HCT116 (cell line): ENCODE measurements at regions not wholly inside any gene's neighbourhood (a gene's known extent, or its start where the extent isn't known, plus 50 kb on each side); places are given as distances from the start of the nearest gene placed in this dataset.

ENCODE experiments used
- CTCF ChIP-seq, 3 experiments: fragments of 200-600 bp in 1 of 3; sonication (generic) in 1 of 3; IDR thresholded peaks in 2 of 3; conservative IDR thresholded peaks in 1 of 3; 2 replicates each; pipeline ENCODE4 v1.5.1; 2012 to 2017; ENCODE audit warnings: low read depth in 2 of 3, low read length in 2 of 3, antibody characterized with exemption in 1 of 3, borderline replicate concordance in 1 of 3, control low read depth in 1 of 3, mild to moderate bottlenecking in 1 of 3, mixed read lengths in 1 of 3, mixed run types in 1 of 3, moderate library complexity in 1 of 3; ENCODE audit not compliant: insufficient read depth in 1 of 3
- EGR1 ChIP-seq: IDR thresholded peaks from 2 replicates; pipeline ENCODE4 v1.6.1; 2012; ENCODE audit warnings: low read depth
- EZH2 ChIP-seq: fragments of 200-600 bp; sonication (generic); IDR thresholded peaks from 2 replicates; pipeline ENCODE4 v1.6.1; 2017; ENCODE audit warnings: antibody characterized with exemption, mixed run types
- JUND ChIP-seq: IDR thresholded peaks from 2 replicates; pipeline ENCODE4 v1.6.1; 2012
- POLR2A ChIP-seq: IDR thresholded peaks from 2 replicates; pipeline ENCODE4 v1.7.0; 2011; ENCODE audit warnings: borderline replicate concordance; ENCODE audit not compliant: insufficient read depth, insufficient read length; ENCODE audit errors: extremely low read depth
- POLR2AphosphoS5 ChIP-seq: IDR thresholded peaks from 2 replicates; pipeline ENCODE4 v1.6.1; 2011; ENCODE audit warnings: mild to moderate bottlenecking, low read depth, low read length, moderate library complexity
- RAD21 ChIP-seq: IDR thresholded peaks from 2 replicates; pipeline ENCODE4 v1.6.1; 2012; ENCODE audit warnings: low read depth, mild to moderate bottlenecking
- REST ChIP-seq: IDR thresholded peaks from 2 replicates; pipeline ENCODE4 v1.6.1; 2012; ENCODE audit warnings: low read depth
- SP1 ChIP-seq: IDR thresholded peaks from 2 replicates; pipeline ENCODE4 v1.6.1; 2012; ENCODE audit warnings: low read depth
- TCF7L2 ChIP-seq: IDR thresholded peaks from 2 replicates; pipeline ENCODE4 v1.7.0; 2011; ENCODE audit warnings: borderline replicate concordance, inconsistent platforms; ENCODE audit not compliant: insufficient read depth, insufficient read length; ENCODE audit errors: extremely low read depth
- ZFX ChIP-seq: fragments of 450-650 bp; IDR thresholded peaks from 2 replicates; pipeline ENCODE4 v1.6.1; 2017
- TF ChIP-seq, protein P1 (sequence below): IDR thresholded peaks from 2 replicates; pipeline ENCODE4 v1.6.1; 2012
- TF ChIP-seq, protein P2 (sequence below): IDR thresholded peaks from 2 replicates; pipeline ENCODE4 v1.6.1; 2011; ENCODE audit warnings: mild to moderate bottlenecking, low read length, moderate library complexity; ENCODE audit not compliant: insufficient replicate concordance; ENCODE audit errors: extremely low read depth

GRCh38 chr3:68088636-68089035, 434.2 kb upstream of the SUCLG2 start:
- TF ChIP-seq CTCF (IDR thresholded peaks at IDR 0.05 in 2 of 3, conservative IDR thresholded peaks at IDR 0.05 in 1 of 3; ENCODE audit: borderline replicate concordance in 1 of 3, insufficient read depth in 1 of 3, low read depth in 2 of 3, low read length in 2 of 3) (no peak), POLR2A (no peak), REST (no peak), EZH2 (no peak), POLR2AphosphoS5 (no peak), RAD21 (no peak), EGR1 (no peak), SP1 (no peak), TCF7L2 (no peak), JUND (no peak), ZFX (no peak)
- TF ChIP-seq, protein P1, sequence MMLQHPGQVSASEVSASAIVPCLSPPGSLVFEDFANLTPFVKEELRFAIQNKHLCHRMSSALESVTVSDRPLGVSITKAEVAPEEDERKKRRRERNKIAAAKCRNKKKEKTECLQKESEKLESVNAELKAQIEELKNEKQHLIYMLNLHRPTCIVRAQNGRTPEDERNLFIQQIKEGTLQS: no peak
- TF ChIP-seq, protein P2, sequence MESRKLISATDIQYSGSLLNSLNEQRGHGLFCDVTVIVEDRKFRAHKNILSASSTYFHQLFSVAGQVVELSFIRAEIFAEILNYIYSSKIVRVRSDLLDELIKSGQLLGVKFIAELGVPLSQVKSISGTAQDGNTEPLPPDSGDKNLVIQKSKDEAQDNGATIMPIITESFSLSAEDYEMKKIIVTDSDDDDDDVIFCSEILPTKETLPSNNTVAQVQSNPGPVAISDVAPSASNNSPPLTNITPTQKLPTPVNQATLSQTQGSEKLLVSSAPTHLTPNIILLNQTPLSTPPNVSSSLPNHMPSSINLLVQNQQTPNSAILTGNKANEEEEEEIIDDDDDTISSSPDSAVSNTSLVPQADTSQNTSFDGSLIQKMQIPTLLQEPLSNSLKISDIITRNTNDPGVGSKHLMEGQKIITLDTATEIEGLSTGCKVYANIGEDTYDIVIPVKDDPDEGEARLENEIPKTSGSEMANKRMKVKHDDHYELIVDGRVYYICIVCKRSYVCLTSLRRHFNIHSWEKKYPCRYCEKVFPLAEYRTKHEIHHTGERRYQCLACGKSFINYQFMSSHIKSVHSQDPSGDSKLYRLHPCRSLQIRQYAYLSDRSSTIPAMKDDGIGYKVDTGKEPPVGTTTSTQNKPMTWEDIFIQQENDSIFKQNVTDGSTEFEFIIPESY: no peak
